Heart right ventricle (tissue), 16 donors: ENCODE measurements at regions not wholly inside any gene's neighbourhood (a gene's known extent, or its start where the extent isn't known, plus 50 kb on each side); places are given as distances from the start of the nearest gene placed in this dataset.

ENCODE experiments used
- ATAC-seq, 8 donors: fragments of 200-7000 bp; cut with Tn5 transposase; one replicate each; pipeline ENCODE4 v1.9.1; 2020; ENCODE audit warnings: mild to moderate bottlenecking in 8 of 8, moderate library complexity in 8 of 8, moderate number of reproducible peaks in 1 of 8
- DNase-seq, 2 donors: peaks; one replicate each; pipeline ENCODE4 v3.0.0-alpha.2; 2020
- H3K27ac ChIP-seq, 10 donors: fragments of 200-600 bp; sonication (generic) in 2 of 10; one replicate each; pipeline versions ENCODE4 v1.5.0 to v1.8.0; 2020 to 2022; ENCODE audit warnings: mild to moderate bottlenecking in 3 of 10
- H3K27me3 ChIP-seq, 7 donors: fragments of 200-600 bp; one replicate each; pipeline ENCODE4 v1.8.0; 2021 to 2022; ENCODE audit warnings: mild to moderate bottlenecking in 2 of 7
- H3K36me3 ChIP-seq, 9 donors: fragments of 200-600 bp; sonication (generic) in 1 of 9; one replicate each; pipeline versions ENCODE4 v1.5.0 to v1.8.0; 2020 to 2022; ENCODE audit warnings: mild to moderate bottlenecking in 2 of 9
- H3K4me1 ChIP-seq, 9 donors: fragments of 200-600 bp; sonication (generic) in 1 of 9; one replicate each; pipeline versions ENCODE4 v1.5.0 to v1.8.0; 2020 to 2022; ENCODE audit warnings: mild to moderate bottlenecking in 4 of 9
- H3K4me3 ChIP-seq, 10 donors: fragments of 200-600 bp; sonication (generic) in 2 of 10; one replicate each; pipeline versions ENCODE4 v1.5.0 to v1.8.0; 2020 to 2022; ENCODE audit warnings: mild to moderate bottlenecking in 7 of 10, moderate library complexity in 2 of 10
- H3K9me3 ChIP-seq, 11 donors: fragments of 200-600 bp in 10 of 11; sonication (generic) in 2 of 11; one replicate each; pipeline versions ENCODE4 v1.5.0 to v1.8.0; 2013 to 2022; ENCODE audit warnings: mild to moderate bottlenecking in 2 of 11, control low read depth in 1 of 11, moderate library complexity in 1 of 11
- WGBS, 2 donors: extraction: QIAGEN DNeasy Blood & Tissue Kit; methylation state at CpG; one replicate each; pipeline ENCODE4 v1.1.7; 2013; ENCODE audit warnings: inconsistent platforms in 1 of 2; 5-methylcytosine and 5-hydroxymethylcytosine counted together
- intact Hi-C, 10 donors: fragments of 100-400 bp; cut with DNase I; formaldehyde crosslinking; loops; one replicate each; pipeline versions ENCODE4 v1.11.1 to v1.14.2; 2022
- TF ChIP-seq, protein P1 (sequence below), 9 donors: fragments of 200-600 bp; sonication (generic) in 2 of 9; IDR thresholded peaks; one replicate each; pipeline versions ENCODE4 v1.5.0 to v1.8.0; 2021 to 2022; ENCODE audit warnings: antibody characterized with exemption in 9 of 9, mild to moderate bottlenecking in 5 of 9, moderate library complexity in 1 of 9
- donor health status: Arrhythmogenic right ventricular cardiomyopathy.
- donor health status: ischemic (EF 13 %, LVEDD 7.1; RV severe dilation, severe dysfunction).
- donor health status: healthy with polysubstance abuse.
- donor health status: DM: no; HTN: yes; CAD: no.
- donor health status: DM: no; HTN: no; CAD: no.
- donor health status: ischemic (EF 25% LVEDD 6.9; RV normal size, moderate dysfunction).
- donor health status: ischemic (EF 25% LVEDD 5.7; RV mildly dilated, moderate dysfunction).
- donor health status: healthy.
- donor health status: DM: yes; HTN: yes; CAD: no.
- donor health status: Ischemic cardiomyopathy.
- donor health status: ischemic (EF 35%, LVEDD 5.7; RV mildly dilated, moderate dysfunction).
- donor health status: nonischemic (EF 11% LVEDD 7.7; RV severe dilation, severe dysfunction).
- donor health status: DM: yes; HTN: yes; CAD: no.
- donor health status: PGD.
- donor health status: ischemic (EF 29% LVEDD 5.4; RV normal size, mild dysfunction).
- donor health status: nonischemic (EF 23%, LVEDD 6.1; RV moderate dilation, normal function).

DNA sequence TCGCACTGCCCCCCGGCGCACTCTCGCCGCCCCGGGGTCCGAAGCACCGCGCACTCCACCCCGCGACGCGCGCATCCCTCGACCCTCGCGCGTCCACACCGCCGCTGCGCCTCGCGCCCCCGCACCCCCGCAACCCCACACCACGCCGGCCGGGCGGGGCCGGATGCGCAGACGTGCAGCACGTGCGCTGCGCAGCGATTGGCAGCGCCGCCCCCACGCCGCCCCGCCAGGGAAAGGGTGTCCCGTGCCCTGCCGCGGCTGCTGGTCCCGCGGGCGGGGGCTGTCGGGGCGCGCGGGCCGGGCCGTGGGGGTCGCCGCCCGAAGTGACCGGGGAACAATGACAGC lies 53.7 kb upstream of the KDM7A start:
- WGBS, 2 donors, result 1 to 2% methylated on average over 46 to 57 of the region's 57 CpGs
- H3K4me3 ChIP-seq, result peak overlapping the region; percentile 12 to 67 (median 60)
- intact Hi-C loops, result loop anchor here in 5 of 10 donors (5.0 kb wide), 3 partner anchors 38 to 72 kb away; partner anchors contain the start of gene KDM7A (in 4 of the 5)
- no peaks in the 10 kb centered on the region for H3K36me3 ChIP-seq
- H3K27me3 ChIP-seq, result peaks cover 0 to 10% (median 3%) of the 10 kb centered on the region in 7 donors
- H3K4me1 ChIP-seq, result peaks cover 0 to 37% (median 15%) of the 10 kb centered on the region in 9 donors
- TF ChIP-seq, protein P1, sequence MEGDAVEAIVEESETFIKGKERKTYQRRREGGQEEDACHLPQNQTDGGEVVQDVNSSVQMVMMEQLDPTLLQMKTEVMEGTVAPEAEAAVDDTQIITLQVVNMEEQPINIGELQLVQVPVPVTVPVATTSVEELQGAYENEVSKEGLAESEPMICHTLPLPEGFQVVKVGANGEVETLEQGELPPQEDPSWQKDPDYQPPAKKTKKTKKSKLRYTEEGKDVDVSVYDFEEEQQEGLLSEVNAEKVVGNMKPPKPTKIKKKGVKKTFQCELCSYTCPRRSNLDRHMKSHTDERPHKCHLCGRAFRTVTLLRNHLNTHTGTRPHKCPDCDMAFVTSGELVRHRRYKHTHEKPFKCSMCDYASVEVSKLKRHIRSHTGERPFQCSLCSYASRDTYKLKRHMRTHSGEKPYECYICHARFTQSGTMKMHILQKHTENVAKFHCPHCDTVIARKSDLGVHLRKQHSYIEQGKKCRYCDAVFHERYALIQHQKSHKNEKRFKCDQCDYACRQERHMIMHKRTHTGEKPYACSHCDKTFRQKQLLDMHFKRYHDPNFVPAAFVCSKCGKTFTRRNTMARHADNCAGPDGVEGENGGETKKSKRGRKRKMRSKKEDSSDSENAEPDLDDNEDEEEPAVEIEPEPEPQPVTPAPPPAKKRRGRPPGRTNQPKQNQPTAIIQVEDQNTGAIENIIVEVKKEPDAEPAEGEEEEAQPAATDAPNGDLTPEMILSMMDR (IDR thresholded peaks at IDR 0.05), result no peak
- peak; percentile 12 to 77 (median 47) for ATAC-seq
- DNase-seq, result peak in 1 of 2 donors; percentile 65
- no peaks in the 10 kb centered on the region for H3K9me3 ChIP-seq
- H3K27ac ChIP-seq, result peak overlapping the region in 9 of 10 donors; percentile 19 to 91 (median 65)

DNA sequence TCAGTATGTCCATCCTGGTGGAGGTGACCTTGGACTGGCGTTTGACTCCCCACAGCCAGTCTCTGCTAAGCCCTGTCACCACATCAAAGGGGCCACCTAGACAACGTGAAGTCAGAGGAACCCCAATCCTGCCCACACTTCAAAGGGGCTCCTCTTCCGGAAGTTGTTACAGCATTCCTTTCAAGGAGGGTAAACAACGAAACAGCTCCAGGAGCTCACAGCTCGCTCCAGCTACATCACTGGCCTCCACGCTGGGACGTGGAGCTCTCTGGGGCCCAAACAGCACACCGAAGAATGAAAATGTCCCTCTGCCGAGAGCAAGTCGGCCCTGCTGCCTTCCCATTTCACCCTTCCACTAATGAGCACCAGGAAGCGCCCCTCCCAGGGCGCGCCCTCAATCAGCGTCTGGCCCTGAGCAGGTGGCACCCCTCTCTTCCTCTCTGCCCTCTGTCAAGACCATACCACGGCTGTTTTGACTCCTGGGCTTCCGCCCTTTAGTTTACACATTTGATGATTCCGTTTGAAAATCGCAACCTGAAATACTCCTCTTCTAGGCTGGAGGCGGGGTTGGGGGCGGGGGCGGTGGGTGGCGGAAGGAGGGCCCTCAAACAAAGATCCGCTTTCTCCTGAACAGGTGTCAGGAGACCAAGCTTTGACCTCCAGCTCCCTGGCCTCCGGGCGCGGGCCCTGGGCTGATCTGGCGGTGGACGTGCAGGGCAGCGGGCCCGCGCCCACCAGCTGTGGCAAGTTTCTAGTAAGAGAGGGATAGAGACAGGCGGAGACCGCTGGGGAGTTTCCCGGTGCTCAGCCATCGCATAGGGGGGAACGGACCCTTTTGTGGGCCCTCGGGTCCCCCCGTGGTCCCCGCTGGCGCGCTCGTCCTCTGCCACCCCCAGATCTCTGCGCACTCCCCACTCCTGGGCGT lies 53.1 kb upstream of the KDM7A start:
- peak in 7 of 8 donors; percentile 2 to 59 (median 24) for ATAC-seq
- intact Hi-C loops, result loop anchor here in 6 of 10 donors (5.0 kb wide), 4 partner anchors 38 to 72 kb away; partner anchors contain the start of gene KDM7A (in 4 of the 6)
- H3K27me3 ChIP-seq, result peaks cover 0 to 10% (median 3%) of the 10 kb centered on the region in 7 donors
- TF ChIP-seq, protein P1 (IDR thresholded peaks at IDR 0.05), result no peak
- peak overlapping the region; percentile 12 to 67 (median 60) for H3K4me3 ChIP-seq
- peak in 1 of 2 donors; percentile 18 for DNase-seq
- H3K36me3 ChIP-seq, result no peaks in the 10 kb centered on the region
- peak overlapping the region in 7 of 10 donors; percentile 28 to 91 (median 65) for H3K27ac ChIP-seq
- no peaks in the 10 kb centered on the region for H3K9me3 ChIP-seq
- WGBS, 2 donors, result 13 to 15% methylated on average over 44 of the region's 44 CpGs
- H3K4me1 ChIP-seq, result peaks cover 0 to 41% (median 15%) of the 10 kb centered on the region in 9 donors

DNA sequence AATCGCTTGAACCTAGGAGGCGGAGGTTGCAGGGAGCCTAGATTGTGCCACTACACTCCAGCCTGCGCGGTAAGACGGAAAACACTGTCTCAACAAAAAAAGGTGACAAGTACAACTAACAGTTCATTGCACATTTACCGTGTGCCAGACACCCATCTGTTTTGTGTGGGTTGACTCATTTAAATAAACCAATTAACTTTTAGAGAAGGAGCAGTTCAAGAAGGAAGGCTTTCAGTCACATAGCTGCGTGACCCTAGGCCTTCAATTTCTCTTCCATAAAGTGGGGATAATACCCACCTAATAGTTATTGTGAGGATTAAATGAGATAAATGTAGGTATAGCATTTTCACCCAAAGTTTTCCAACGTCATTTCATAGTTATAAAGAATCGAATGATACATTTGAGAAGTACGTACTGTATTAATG lies 52.3 kb upstream of the KDM7A start:
- Histone ChIP-seq H3K27me3 (peaks cover 0 to 10% (median 3%) of the 10 kb centered on the region in 7 donors), H3K36me3 (no peaks in the 10 kb centered on the region), H3K4me3 (no peak overlapping the region), H3K9me3 (no peaks in the 10 kb centered on the region), H3K4me1 (peaks cover 0 to 41% (median 15%) of the 10 kb centered on the region in 9 donors), H3K27ac (peak overlapping the region in 1 of 10 donors; percentile 91)
- ATAC-seq (no peak), DNase-seq (no peak)
- 95 to 97% methylated on average over 10 of the region's 10 CpGs for WGBS, 2 donors
- TF ChIP-seq, protein P1 (IDR thresholded peaks at IDR 0.05), result no peak
- intact Hi-C loops, result loop anchor here in 1 of 10 donors (5.0 kb wide), 1 partner anchor 47 kb away; no protein-coding TSS in a partner anchor
